ENCODE measurements at regions not wholly inside any gene's neighbourhood (a gene's known extent, or its start where the extent isn't known, plus 50 kb on each side); places are given as distances from the start of the nearest gene placed in this dataset.

- Histone ChIP-seq H3K9me3 (ENCODE audit: control extremely low read depth in 1 of 5, control insufficient read depth in 4 of 5, insufficient read depth in 2 of 5, low read depth in 1 of 5, low read length in 4 of 5) (no peaks in the 10 kb centered on the region), H3K4me3 (ENCODE audit: control insufficient read depth in 1 of 7, extremely low read depth in 1 of 7, insufficient read depth in 4 of 7, low read depth in 2 of 7, low read length in 6 of 7) (no peak overlapping the region), H3K36me3 (ENCODE audit: control insufficient read depth in 4 of 4, insufficient read depth in 4 of 4, low read length in 3 of 4) (no peaks in the 10 kb centered on the region), H3K4me1 (ENCODE audit: control extremely low read depth in 1 of 4, control insufficient read depth in 4 of 4, insufficient read depth in 4 of 4, low read length in 3 of 4) (no peaks in the 10 kb centered on the region), H3K27ac (ENCODE audit: insufficient read depth in 1 of 2, low read depth in 1 of 2, low read length in 2 of 2, poor library complexity in 1 of 2, severe bottlenecking in 2 of 2) (no peak overlapping the region), H3K27me3 (replicated peaks in 2 of 5; ENCODE audit: control insufficient read depth in 4 of 5, insufficient read depth in 5 of 5, low read length in 4 of 5) (no peaks in the 10 kb centered on the region)
- WGBS (ENCODE audit: insufficient coverage), result 68% methylated on average over 2 of the region's 2 CpGs
- ChIA-PET POLR2A (no interaction called here), CTCF (no interaction called here)
- DNase-seq, result no peak
Observed at GRCh38 chr5:112018846-112019245, 261.9 kb upstream of the NREP start.

- CTCF ChIA-PET, result interaction anchor here (1.1 kb wide), 1 partner anchor 23 kb away, joined by 3 read pairs; no protein-coding TSS in a partner anchor
- Histone ChIP-seq H3K9me3 (ENCODE audit: control extremely low read depth in 1 of 5, control insufficient read depth in 4 of 5, insufficient read depth in 2 of 5, low read depth in 1 of 5, low read length in 4 of 5) (no peaks in the 10 kb centered on the region), H3K4me3 (ENCODE audit: control insufficient read depth in 1 of 7, extremely low read depth in 1 of 7, insufficient read depth in 4 of 7, low read depth in 2 of 7, low read length in 6 of 7) (no peak overlapping the region), H3K27me3 (replicated peaks in 2 of 5; ENCODE audit: control insufficient read depth in 4 of 5, insufficient read depth in 5 of 5, low read length in 4 of 5) (no peaks in the 10 kb centered on the region), H3K4me1 (ENCODE audit: control extremely low read depth in 1 of 4, control insufficient read depth in 4 of 4, insufficient read depth in 4 of 4, low read length in 3 of 4) (no peaks in the 10 kb centered on the region), H3K27ac (ENCODE audit: insufficient read depth in 1 of 2, low read depth in 1 of 2, low read length in 2 of 2, poor library complexity in 1 of 2, severe bottlenecking in 2 of 2) (no peak overlapping the region), H3K36me3 (ENCODE audit: control insufficient read depth in 4 of 4, insufficient read depth in 4 of 4, low read length in 3 of 4) (no peaks in the 10 kb centered on the region)
- no peak for DNase-seq
- WGBS (ENCODE audit: insufficient coverage), result 98% methylated on average over 4 of the region's 5 CpGs
- POLR2A ChIA-PET, result no interaction called here
Observed at GRCh38 chr5:112016980-112017379, 260.0 kb upstream of the NREP start.

GRCh38 chr5:112014783-112015395 is 257.9 kb upstream of the NREP start:
- H3K36me3 ChIP-seq (ENCODE audit: control insufficient read depth in 4 of 4, insufficient read depth in 4 of 4, low read length in 3 of 4), result no peaks in the 10 kb centered on the region
- H3K4me3 ChIP-seq (ENCODE audit: control insufficient read depth in 1 of 7, extremely low read depth in 1 of 7, insufficient read depth in 4 of 7, low read depth in 2 of 7, low read length in 6 of 7), result no peak overlapping the region
- no peaks in the 10 kb centered on the region for H3K27me3 ChIP-seq (replicated peaks in 2 of 5; ENCODE audit: control insufficient read depth in 4 of 5, insufficient read depth in 5 of 5, low read length in 4 of 5)
- ChIA-PET CTCF (no interaction called here), POLR2A (no interaction called here)
- no peak for DNase-seq
- H3K27ac ChIP-seq (ENCODE audit: insufficient read depth in 1 of 2, low read depth in 1 of 2, low read length in 2 of 2, poor library complexity in 1 of 2, severe bottlenecking in 2 of 2), result no peak overlapping the region
- no peaks in the 10 kb centered on the region for H3K4me1 ChIP-seq (ENCODE audit: control extremely low read depth in 1 of 4, control insufficient read depth in 4 of 4, insufficient read depth in 4 of 4, low read length in 3 of 4)
- no peaks in the 10 kb centered on the region for H3K9me3 ChIP-seq (ENCODE audit: control extremely low read depth in 1 of 5, control insufficient read depth in 4 of 5, insufficient read depth in 2 of 5, low read depth in 1 of 5, low read length in 4 of 5)

GRCh38 chr5:112013660-112014059 is 256.7 kb upstream of the NREP start:
- no peak for DNase-seq
- CTCF ChIA-PET, result no interaction called here

GRCh38 chr5:112012104-112012503 is 255.1 kb upstream of the NREP start:
- no peaks in the 10 kb centered on the region for H3K9me3 ChIP-seq (ENCODE audit: control extremely low read depth in 1 of 5, control insufficient read depth in 4 of 5, insufficient read depth in 2 of 5, low read depth in 1 of 5, low read length in 4 of 5)
- H3K36me3 ChIP-seq (ENCODE audit: control insufficient read depth in 4 of 4, insufficient read depth in 4 of 4, low read length in 3 of 4), result no peaks in the 10 kb centered on the region
- no peak for DNase-seq
- WGBS (ENCODE audit: insufficient coverage), result no CpG with 5 or more reads among the region's 1 CpG
- H3K4me1 ChIP-seq (ENCODE audit: control extremely low read depth in 1 of 4, control insufficient read depth in 4 of 4, insufficient read depth in 4 of 4, low read length in 3 of 4), result no peaks in the 10 kb centered on the region
- H3K4me3 ChIP-seq (ENCODE audit: control insufficient read depth in 1 of 7, extremely low read depth in 1 of 7, insufficient read depth in 4 of 7, low read depth in 2 of 7, low read length in 6 of 7), result no peak overlapping the region
- POLR2A ChIA-PET, result no interaction called here
- H3K27ac ChIP-seq (ENCODE audit: insufficient read depth in 1 of 2, low read depth in 1 of 2, low read length in 2 of 2, poor library complexity in 1 of 2, severe bottlenecking in 2 of 2), result no peak overlapping the region
- CTCF ChIA-PET, result no interaction called here
- no peaks in the 10 kb centered on the region for H3K27me3 ChIP-seq (replicated peaks in 2 of 5; ENCODE audit: control insufficient read depth in 4 of 5, insufficient read depth in 5 of 5, low read length in 4 of 5)

More at GRCh38 chr5:112013660-112014059, 256.7 kb upstream of the NREP start:
- no peak overlapping the region for H3K27ac ChIP-seq (ENCODE audit: insufficient read depth in 1 of 2, low read depth in 1 of 2, low read length in 2 of 2, poor library complexity in 1 of 2, severe bottlenecking in 2 of 2)
- no peaks in the 10 kb centered on the region for H3K27me3 ChIP-seq (replicated peaks in 2 of 5; ENCODE audit: control insufficient read depth in 4 of 5, insufficient read depth in 5 of 5, low read length in 4 of 5)
- H3K4me3 ChIP-seq (ENCODE audit: control insufficient read depth in 1 of 7, extremely low read depth in 1 of 7, insufficient read depth in 4 of 7, low read depth in 2 of 7, low read length in 6 of 7), result no peak overlapping the region
- no peaks in the 10 kb centered on the region for H3K9me3 ChIP-seq (ENCODE audit: control extremely low read depth in 1 of 5, control insufficient read depth in 4 of 5, insufficient read depth in 2 of 5, low read depth in 1 of 5, low read length in 4 of 5)
- H3K36me3 ChIP-seq (ENCODE audit: control insufficient read depth in 4 of 4, insufficient read depth in 4 of 4, low read length in 3 of 4), result no peaks in the 10 kb centered on the region
- H3K4me1 ChIP-seq (ENCODE audit: control extremely low read depth in 1 of 4, control insufficient read depth in 4 of 4, insufficient read depth in 4 of 4, low read length in 3 of 4), result no peaks in the 10 kb centered on the region
- POLR2A ChIA-PET, result no interaction called here

GRCh38 chr5:112010475-112010874 is 253.5 kb upstream of the NREP start:
- 92% methylated on average over 2 of the region's 3 CpGs for WGBS (ENCODE audit: insufficient coverage)

GRCh38 chr5:112006721-112007120 is 249.7 kb upstream of the NREP start:
- no peaks in the 10 kb centered on the region for H3K9me3 ChIP-seq (ENCODE audit: control extremely low read depth in 1 of 5, control insufficient read depth in 4 of 5, insufficient read depth in 2 of 5, low read depth in 1 of 5, low read length in 4 of 5)
- no peaks in the 10 kb centered on the region for H3K36me3 ChIP-seq (ENCODE audit: control insufficient read depth in 4 of 4, insufficient read depth in 4 of 4, low read length in 3 of 4)
- POLR2A ChIA-PET, result no interaction called here
- H3K4me1 ChIP-seq (ENCODE audit: control extremely low read depth in 1 of 4, control insufficient read depth in 4 of 4, insufficient read depth in 4 of 4, low read length in 3 of 4), result no peaks in the 10 kb centered on the region
- no peak overlapping the region for H3K27ac ChIP-seq (ENCODE audit: insufficient read depth in 1 of 2, low read depth in 1 of 2, low read length in 2 of 2, poor library complexity in 1 of 2, severe bottlenecking in 2 of 2)
- DNase-seq, result no peak
- no peaks in the 10 kb centered on the region for H3K27me3 ChIP-seq (replicated peaks in 2 of 5; ENCODE audit: control insufficient read depth in 4 of 5, insufficient read depth in 5 of 5, low read length in 4 of 5)
- no peak overlapping the region for H3K4me3 ChIP-seq (ENCODE audit: control insufficient read depth in 1 of 7, extremely low read depth in 1 of 7, insufficient read depth in 4 of 7, low read depth in 2 of 7, low read length in 6 of 7)
- CTCF ChIA-PET, result no interaction called here

More at GRCh38 chr5:112010475-112010874, 253.5 kb upstream of the NREP start:
- no peaks in the 10 kb centered on the region for H3K4me1 ChIP-seq (ENCODE audit: control extremely low read depth in 1 of 4, control insufficient read depth in 4 of 4, insufficient read depth in 4 of 4, low read length in 3 of 4)
- ChIA-PET CTCF (no interaction called here), POLR2A (no interaction called here)
- no peak for DNase-seq
- H3K36me3 ChIP-seq (ENCODE audit: control insufficient read depth in 4 of 4, insufficient read depth in 4 of 4, low read length in 3 of 4), result no peaks in the 10 kb centered on the region
- H3K27me3 ChIP-seq (replicated peaks in 2 of 5; ENCODE audit: control insufficient read depth in 4 of 5, insufficient read depth in 5 of 5, low read length in 4 of 5), result no peaks in the 10 kb centered on the region
- no peak overlapping the region for H3K4me3 ChIP-seq (ENCODE audit: control insufficient read depth in 1 of 7, extremely low read depth in 1 of 7, insufficient read depth in 4 of 7, low read depth in 2 of 7, low read length in 6 of 7)
- H3K27ac ChIP-seq (ENCODE audit: insufficient read depth in 1 of 2, low read depth in 1 of 2, low read length in 2 of 2, poor library complexity in 1 of 2, severe bottlenecking in 2 of 2), result no peak overlapping the region
- no peaks in the 10 kb centered on the region for H3K9me3 ChIP-seq (ENCODE audit: control extremely low read depth in 1 of 5, control insufficient read depth in 4 of 5, insufficient read depth in 2 of 5, low read depth in 1 of 5, low read length in 4 of 5)

GRCh38 chr5:112005623-112005930 is 248.6 kb upstream of the NREP start:
- H3K9me3 ChIP-seq (ENCODE audit: control extremely low read depth in 1 of 5, control insufficient read depth in 4 of 5, insufficient read depth in 2 of 5, low read depth in 1 of 5, low read length in 4 of 5), result no peaks in the 10 kb centered on the region
- ChIA-PET CTCF (no interaction called here), POLR2A (no interaction called here)
- H3K4me3 ChIP-seq (ENCODE audit: control insufficient read depth in 1 of 7, extremely low read depth in 1 of 7, insufficient read depth in 4 of 7, low read depth in 2 of 7, low read length in 6 of 7), result no peak overlapping the region
- H3K36me3 ChIP-seq (ENCODE audit: control insufficient read depth in 4 of 4, insufficient read depth in 4 of 4, low read length in 3 of 4), result no peaks in the 10 kb centered on the region
- no peaks in the 10 kb centered on the region for H3K27me3 ChIP-seq (replicated peaks in 2 of 5; ENCODE audit: control insufficient read depth in 4 of 5, insufficient read depth in 5 of 5, low read length in 4 of 5)
- H3K4me1 ChIP-seq (ENCODE audit: control extremely low read depth in 1 of 4, control insufficient read depth in 4 of 4, insufficient read depth in 4 of 4, low read length in 3 of 4), result no peaks in the 10 kb centered on the region
- no peak overlapping the region for H3K27ac ChIP-seq (ENCODE audit: insufficient read depth in 1 of 2, low read depth in 1 of 2, low read length in 2 of 2, poor library complexity in 1 of 2, severe bottlenecking in 2 of 2)
- DNase-seq, result no peak
